CD14-positive monocyte (primary cell): ENCODE measurements at regions not wholly inside any gene's neighbourhood (a gene's known extent, or its start where the extent isn't known, plus 50 kb on each side); places are given as distances from the start of the nearest gene placed in this dataset.

Source experiments
- DNase-seq, 3 donors: peaks; one replicate each; pipeline ENCODE4 v3.0.0-alpha.2; 2011 to 2022
- H2AFZ ChIP-seq: 2 replicates; pipeline ENCODE4 v1.6.0; 2012; ENCODE audit warnings: mild to moderate bottlenecking, low read depth, low read length, inconsistent platforms; ENCODE audit not compliant: insufficient read depth, poor library complexity, severe bottlenecking
- H3K27ac ChIP-seq, 2 donors: 1 replicate in 1 of 2; 2 replicates in 1 of 2; pipeline ENCODE4 v1.5.1; 2012 to 2013; ENCODE audit warnings: low read length in 2 of 2, control low read depth in 1 of 2, inconsistent platforms in 1 of 2, low read depth in 1 of 2, mild to moderate bottlenecking in 1 of 2
- H3K27me3 ChIP-seq, 2 donors: one replicate each; pipeline versions ENCODE4 v1.6.0 to v1.6.1; 2011 to 2013; ENCODE audit warnings: low read length in 2 of 2; ENCODE audit not compliant: control insufficient read depth in 2 of 2, insufficient read depth in 2 of 2
- H3K36me3 ChIP-seq, 2 donors: replicated peaks in 1 of 2; 1 replicate in 1 of 2; 2 replicates in 1 of 2; pipeline versions ENCODE4 v1.5.1 to v1.6.1; 2012 to 2013; ENCODE audit warnings: low read length in 2 of 2, control low read depth in 1 of 2, inconsistent platforms in 1 of 2, mild to moderate bottlenecking in 1 of 2; ENCODE audit not compliant: insufficient read depth in 2 of 2, control insufficient read depth in 1 of 2
- H3K4me1 ChIP-seq, 2 donors: 1 replicate in 1 of 2; 2 replicates in 1 of 2; pipeline versions ENCODE4 v1.5.1 to v1.6.1; 2012 to 2013; ENCODE audit warnings: low read length in 2 of 2, control low read depth in 1 of 2, inconsistent platforms in 1 of 2, mild to moderate bottlenecking in 1 of 2, moderate library complexity in 1 of 2; ENCODE audit not compliant: insufficient read depth in 2 of 2, control insufficient read depth in 1 of 2
- H3K4me2 ChIP-seq: replicated peaks from 2 replicates; pipeline ENCODE3; 2012; ENCODE audit warnings: low read length, moderate library complexity, mild to moderate bottlenecking; ENCODE audit not compliant: poor library complexity, severe bottlenecking; ENCODE audit errors: extremely low read depth
- H3K4me3 ChIP-seq, 3 experiments: fragments of 200-600 bp in 1 of 3; sonication (generic) in 1 of 3; replicated peaks in 1 of 3; 1 replicate in 2 of 3; 2 replicates in 1 of 3; pipeline ENCODE4 v1.5.1; 2011 to 2013; ENCODE audit warnings: low read length in 3 of 3, mild to moderate bottlenecking in 3 of 3, control low read depth in 2 of 3, low read depth in 2 of 3, inconsistent platforms in 1 of 3, moderate library complexity in 1 of 3
- H3K79me2 ChIP-seq: 2 replicates; pipeline ENCODE4 v1.6.0; 2012; ENCODE audit warnings: mild to moderate bottlenecking, control low read depth, inconsistent platforms, low read length, moderate library complexity; ENCODE audit not compliant: insufficient read depth
- H3K9ac ChIP-seq: 2 replicates; pipeline ENCODE4 v1.6.0; 2017; ENCODE audit warnings: low read length, mild to moderate bottlenecking; ENCODE audit not compliant: insufficient read depth, poor library complexity, severe bottlenecking
- H3K9me3 ChIP-seq, 2 donors: replicated peaks in 1 of 2; 1 replicate in 1 of 2; 2 replicates in 1 of 2; pipeline versions ENCODE4 v1.5.1 to v1.6.1; 2012 to 2013; ENCODE audit warnings: low read length in 2 of 2, control low read depth in 1 of 2; ENCODE audit not compliant: control insufficient read depth in 1 of 2, insufficient read depth in 1 of 2
- H4K20me1 ChIP-seq: 2 replicates; pipeline ENCODE4 v1.6.0; 2012; ENCODE audit warnings: mild to moderate bottlenecking, low read length, control low read depth, moderate library complexity; ENCODE audit not compliant: insufficient read depth
- H3K27ac Mint-ChIP-seq, 7 donors: one replicate each; pipeline ENCODE4 v1.8.0; 2020; ENCODE audit warnings: mild to moderate bottlenecking in 7 of 7, mixed read lengths in 7 of 7, moderate library complexity in 6 of 7, inconsistent platforms in 2 of 7
- H3K27me3 Mint-ChIP-seq, 3 donors: one replicate each; pipeline ENCODE4 v1.8.0; 2021 to 2022; ENCODE audit warnings: low read depth in 3 of 3, mild to moderate bottlenecking in 3 of 3, mixed read lengths in 3 of 3, moderate library complexity in 3 of 3, inconsistent platforms in 1 of 3
- H3K36me3 Mint-ChIP-seq, 2 donors: one replicate each; pipeline ENCODE4 v1.8.0; 2020; ENCODE audit warnings: mixed read lengths in 2 of 2, inconsistent platforms in 1 of 2, mild to moderate bottlenecking in 1 of 2
- H3K4me1 Mint-ChIP-seq: one replicate; pipeline ENCODE4 v1.8.0; 2020; ENCODE audit warnings: mild to moderate bottlenecking, mixed read lengths
- H3K4me3 Mint-ChIP-seq, 2 donors: one replicate each; pipeline ENCODE4 v1.8.0; 2020; ENCODE audit warnings: mild to moderate bottlenecking in 2 of 2, mixed read lengths in 2 of 2, moderate library complexity in 1 of 2
- H3K9me3 Mint-ChIP-seq, 7 donors: one replicate each; pipeline ENCODE4 v1.8.0; 2020 to 2022; ENCODE audit warnings: mixed read lengths in 7 of 7, mild to moderate bottlenecking in 6 of 7, moderate library complexity in 6 of 7, inconsistent platforms in 2 of 7
- CTCF ChIP-seq: fragments of 200-600 bp; IDR thresholded peaks from one replicate; pipeline ENCODE4 v1.8.0; 2022; ENCODE audit warnings: antibody characterized with exemption, mild to moderate bottlenecking
- WGBS: methylation state at CpG from one replicate; pipeline ENCODE4 v1.1.5; 2013; ENCODE audit warnings: missing lambda C conversion rate; ENCODE audit not compliant: insufficient coverage; 5-methylcytosine and 5-hydroxymethylcytosine counted together
- intact Hi-C, 2 donors: fragments of 100-400 bp; cut with micrococcal nuclease; formaldehyde crosslinking; loops; one replicate each; pipeline versions ENCODE4 v1.15.0 to v1.15.1; 2023

- H3K9me3 Mint-ChIP-seq, result peaks cover 0 to 8% (median 4%) of the 10 kb centered on the region in 7 donors
- Histone ChIP-seq H3K4me2 (no peak overlapping the region), H3K4me3 (no peak overlapping the region), H3K9me3 (peaks cover 3 to 5% of the 10 kb centered on the region in 2 donors), H3K27me3 (no peaks in the 10 kb centered on the region), H3K27ac (no peak overlapping the region), H3K36me3 (no peaks in the 10 kb centered on the region), H4K20me1 (no peaks in the 10 kb centered on the region), H3K9ac (no peak overlapping the region), H2AFZ (no peak overlapping the region), H3K79me2 (no peaks in the 10 kb centered on the region), H3K4me1 (no peaks in the 10 kb centered on the region)
- no peaks in the 10 kb centered on the region for H3K36me3 Mint-ChIP-seq
- H3K27me3 Mint-ChIP-seq, result peaks cover 0 to 3% (median 0%) of the 10 kb centered on the region in 3 donors
- H3K4me3 Mint-ChIP-seq, result no peak overlapping the region
- intact Hi-C loops, result no loop called here
- no peaks in the 10 kb centered on the region for H3K4me1 Mint-ChIP-seq
- no CpG with 5 or more reads among the region's 2 CpGs for WGBS
- no peak for DNase-seq
- H3K27ac Mint-ChIP-seq, result no peak overlapping the region
- TF ChIP-seq CTCF, result no peak
Measured at GRCh38 chr21:19870682-19871081, 1127.5 kb upstream of the NCAM2 start.

- Histone ChIP-seq H3K79me2 (no peaks in the 10 kb centered on the region), H3K36me3 (no peaks in the 10 kb centered on the region), H3K27me3 (no peaks in the 10 kb centered on the region), H3K4me2 (no peak overlapping the region), H3K4me1 (no peaks in the 10 kb centered on the region), H3K9me3 (peaks cover 3 to 5% of the 10 kb centered on the region in 2 donors), H3K27ac (no peak overlapping the region), H3K9ac (no peak overlapping the region), H2AFZ (no peak overlapping the region), H3K4me3 (no peak overlapping the region), H4K20me1 (no peaks in the 10 kb centered on the region)
- no CpG with 5 or more reads among the region's 2 CpGs for WGBS
- H3K4me3 Mint-ChIP-seq, result no peak overlapping the region
- intact Hi-C loops, result no loop called here
- peaks cover 0 to 11% (median 7%) of the 10 kb centered on the region in 7 donors for H3K9me3 Mint-ChIP-seq
- no peaks in the 10 kb centered on the region for H3K36me3 Mint-ChIP-seq
- peaks cover 0 to 3% (median 0%) of the 10 kb centered on the region in 3 donors for H3K27me3 Mint-ChIP-seq
- no peak for TF ChIP-seq CTCF
- no peak overlapping the region for H3K27ac Mint-ChIP-seq
- DNase-seq, result no peak
- no peaks in the 10 kb centered on the region for H3K4me1 Mint-ChIP-seq
Measured at GRCh38 chr21:19874521-19874920, 1123.7 kb upstream of the NCAM2 start.
